ENCODE measurements at regions not wholly inside any gene's neighbourhood (a gene's known extent, or its start where the extent isn't known, plus 50 kb on each side); places are given as distances from the start of the nearest gene placed in this dataset.
"Not testable (repeated sequence)": the region's sequence is repeated elsewhere in the genome, so short reads cannot be mapped to it uniquely, and the experiment has no call there.

DNA sequence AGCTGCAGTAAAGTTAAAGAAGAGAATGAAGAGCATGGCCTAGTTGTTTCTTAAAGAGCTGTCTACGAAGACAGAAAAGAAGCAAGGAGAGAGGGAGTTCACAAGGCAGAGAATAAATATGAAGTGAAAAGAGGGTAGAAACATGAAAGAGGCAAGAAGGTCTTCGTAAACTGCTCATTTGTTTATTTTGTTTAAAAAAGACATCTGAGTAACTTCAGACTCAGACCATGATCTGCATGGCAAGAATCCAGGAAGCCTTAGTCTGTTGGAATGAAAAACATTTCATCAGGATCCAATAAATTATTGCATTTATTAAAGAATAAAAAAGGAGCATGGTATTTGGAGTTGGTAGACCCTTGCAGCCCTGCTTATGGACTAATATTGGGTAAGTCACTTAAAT lies 151.1 kb downstream of the SEM1 start:
- no peak for DNase-seq

DNA sequence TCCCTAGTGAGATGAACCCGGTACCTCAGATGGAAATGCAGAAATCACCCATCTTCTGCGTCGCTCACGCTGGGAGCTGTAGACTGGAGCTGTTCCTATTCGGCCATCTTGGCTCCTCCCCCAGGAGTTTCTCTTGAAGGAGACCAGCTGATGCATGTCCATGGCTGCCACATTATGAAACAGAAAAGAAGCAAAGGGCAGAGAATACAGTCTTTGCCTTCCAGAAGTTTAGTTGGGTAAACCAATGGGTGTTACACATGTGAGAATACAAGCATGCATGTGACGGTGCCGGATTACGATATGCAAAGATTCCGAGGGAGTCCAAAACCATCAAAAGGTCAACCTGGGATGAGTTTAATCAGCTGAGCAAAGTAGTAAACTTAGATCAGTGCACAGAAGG lies 151.6 kb downstream of the SEM1 start:
- DNase-seq, result no peak

DNA sequence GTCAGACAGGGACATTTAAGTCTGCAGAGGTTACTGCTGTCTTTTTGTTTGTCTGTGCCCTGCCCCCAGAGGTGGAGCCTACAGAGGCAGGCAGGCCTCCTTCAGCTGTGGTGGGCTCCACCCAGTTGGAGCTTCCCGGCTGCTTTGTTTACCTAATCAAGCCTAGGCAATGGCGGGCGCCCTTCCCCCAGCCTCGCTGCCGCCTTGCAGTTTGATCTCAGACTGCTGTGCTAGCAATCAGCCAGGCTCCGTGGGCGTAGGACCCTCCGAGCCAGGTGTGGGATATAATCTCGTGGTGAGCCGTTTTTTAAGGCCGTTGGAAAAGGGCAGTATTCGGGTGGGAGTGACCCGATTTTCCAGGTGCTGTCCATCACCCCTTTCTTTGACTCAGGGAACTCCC lies 152.0 kb downstream of the SEM1 start:
- DNase-seq, result not testable (repeated sequence)

DNA sequence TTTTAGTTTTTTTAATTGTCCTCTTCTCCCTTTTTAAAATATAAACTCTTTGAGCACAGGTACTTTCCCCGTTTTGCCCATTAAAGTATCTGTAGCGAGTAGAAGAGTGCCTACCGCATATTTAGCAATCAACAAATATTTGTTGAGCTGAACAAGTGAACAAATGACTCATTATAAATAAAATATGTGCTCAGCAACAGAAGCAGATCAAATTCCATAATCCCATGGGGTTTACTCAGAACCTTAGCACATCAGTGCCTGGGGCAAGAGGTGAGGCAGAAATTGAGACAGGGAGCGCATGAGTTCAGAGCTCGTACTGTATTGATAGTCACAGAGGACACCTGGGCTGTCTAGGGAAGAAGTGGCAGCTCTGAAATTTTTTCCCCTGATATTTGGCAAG lies 161.0 kb downstream of the SEM1 start:
- DNase-seq, result no peak

DNA sequence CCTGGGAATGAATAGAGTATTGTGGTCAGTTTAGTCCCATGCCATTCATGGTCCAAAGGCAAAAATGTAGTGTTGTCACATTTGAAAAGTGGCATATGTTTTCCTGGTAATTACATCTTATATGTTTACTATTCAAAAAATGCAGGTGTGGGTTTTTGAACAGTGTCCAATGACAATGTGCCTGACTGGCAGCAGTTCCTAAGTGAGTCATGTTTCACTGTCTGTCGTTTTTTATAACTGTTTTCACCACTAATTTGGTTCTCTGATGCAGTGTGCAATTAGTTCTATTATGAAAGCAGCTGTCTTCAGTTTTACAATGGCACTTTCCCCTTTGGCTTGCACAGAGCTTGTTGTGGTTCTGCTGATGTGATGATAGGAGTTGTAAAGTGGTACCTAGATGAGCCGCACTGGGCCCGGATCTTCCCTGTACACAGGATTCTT lies 162.3 kb downstream of the SEM1 start:
- no peak for DNase-seq

DNA sequence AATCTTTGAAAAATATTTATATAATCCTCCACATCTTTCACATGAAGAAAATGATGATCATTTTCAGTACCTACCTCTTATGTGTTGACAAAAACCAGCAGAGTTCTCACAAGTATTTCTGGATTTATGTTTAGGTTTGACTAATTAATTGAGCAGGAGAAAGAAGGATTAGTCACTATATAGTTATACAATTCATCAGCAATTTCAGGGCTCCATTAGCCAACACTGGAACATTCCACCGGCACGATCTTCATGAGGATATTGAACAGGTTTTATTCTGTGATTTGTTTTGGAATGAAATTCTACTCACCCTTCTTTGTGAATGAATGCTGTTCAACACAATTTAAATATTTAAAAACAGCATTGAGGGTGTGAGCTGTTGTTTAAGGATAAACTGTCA lies 163.2 kb downstream of the SEM1 start:
- DNase-seq, result no peak

DNA sequence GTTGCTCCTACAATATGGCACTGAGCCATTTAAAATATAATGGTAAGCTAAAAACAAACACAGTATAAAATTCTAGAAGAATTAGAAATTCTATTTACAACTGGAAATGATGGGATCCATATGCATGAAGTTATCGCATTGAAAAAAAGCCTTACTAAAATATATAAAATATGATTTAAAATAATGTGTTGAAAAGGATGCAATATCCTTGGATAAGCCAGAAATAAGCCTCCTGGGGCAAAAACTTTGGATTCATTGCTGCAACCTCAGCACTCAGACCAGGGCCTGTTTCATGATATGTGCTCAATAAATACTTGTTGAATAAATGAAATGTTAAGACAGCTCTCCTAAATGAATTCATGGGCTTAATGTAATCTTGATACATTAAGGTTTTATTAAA lies 170.2 kb downstream of the SEM1 start:
- DNase-seq, result no peak

DNA sequence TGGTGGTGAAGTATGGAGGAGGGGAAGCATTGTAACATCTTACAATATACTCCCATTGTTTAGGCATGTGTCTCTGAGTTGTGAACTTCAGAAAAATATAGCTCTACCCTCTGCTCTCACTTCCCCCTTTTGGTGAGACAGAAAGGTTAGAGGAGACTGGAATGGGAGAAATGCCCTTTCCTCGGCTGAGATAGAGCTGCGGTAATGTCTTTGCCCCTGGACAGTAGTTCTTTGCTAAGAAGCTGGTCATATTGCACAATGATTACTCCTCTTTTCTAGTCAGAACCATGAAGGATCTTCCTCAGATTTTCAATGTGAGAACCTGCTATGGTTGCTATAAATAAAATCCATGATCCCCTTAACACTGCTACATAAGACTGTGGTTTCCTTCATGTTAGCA lies 171.0 kb downstream of the SEM1 start:
- no peak for DNase-seq

DNA sequence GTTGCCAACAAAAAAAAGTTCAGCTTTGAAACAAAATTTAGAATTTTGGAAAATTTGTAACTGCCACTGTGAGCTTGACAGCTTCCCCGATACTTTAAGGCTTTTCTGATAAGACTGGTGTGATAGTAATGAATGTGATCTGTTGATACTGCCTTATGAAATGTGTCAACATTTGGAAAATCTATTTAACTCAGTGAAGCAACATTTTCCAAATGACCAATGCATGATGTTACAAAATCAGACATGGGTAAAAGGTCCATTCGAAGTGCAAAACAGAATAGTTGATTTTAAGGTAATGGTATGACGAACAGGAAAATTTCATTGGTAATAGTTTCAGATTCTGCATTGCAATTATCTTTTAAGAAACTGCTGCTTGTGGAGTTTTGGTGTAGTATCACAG lies 175.4 kb downstream of the SEM1 start:
- no peak for DNase-seq

DNA sequence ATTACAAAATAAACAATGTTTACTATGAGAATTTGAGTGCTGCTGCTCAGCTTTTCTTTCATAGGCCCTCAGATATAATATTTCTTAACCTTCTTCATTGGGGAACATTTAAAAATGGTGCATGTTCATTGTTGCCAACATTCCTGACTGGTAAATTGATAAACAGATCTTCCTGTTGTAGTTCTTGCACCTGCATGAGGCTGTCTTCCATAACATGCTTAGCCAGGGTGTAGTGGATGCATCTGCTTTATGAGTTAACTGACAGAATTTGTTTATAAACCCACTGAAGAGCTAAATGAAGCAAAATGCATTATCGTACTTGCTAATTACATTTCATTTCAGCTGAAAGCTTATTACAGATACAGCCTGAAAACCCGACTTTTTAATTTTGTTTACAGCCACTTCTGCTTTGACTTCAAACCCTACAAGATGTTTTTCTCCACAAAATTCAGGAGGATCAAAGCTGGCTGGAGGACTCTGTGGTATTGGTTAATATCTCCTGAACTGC lies 177.2 kb downstream of the SEM1 start:
- no peak for DNase-seq

DNA sequence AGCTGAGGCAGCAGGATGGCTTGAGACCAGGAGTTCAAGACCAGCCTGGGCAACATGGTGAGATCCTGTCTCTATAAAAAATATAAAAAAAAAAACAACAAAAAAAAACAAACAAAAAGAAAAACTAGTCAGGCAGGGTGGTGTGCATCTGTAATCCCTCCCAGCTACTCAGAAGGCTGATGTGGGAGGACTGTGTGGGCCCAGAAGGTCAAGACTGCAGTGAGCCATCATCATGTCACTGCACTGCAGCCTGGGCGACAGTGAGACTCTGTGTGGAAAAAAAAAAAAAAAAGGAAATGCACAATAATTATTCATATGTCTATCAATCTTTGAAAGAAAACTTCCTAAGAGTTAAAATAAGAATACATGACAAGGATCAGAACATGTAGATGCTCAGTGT lies 178.3 kb downstream of the SEM1 start:
- no peak for DNase-seq

DNA sequence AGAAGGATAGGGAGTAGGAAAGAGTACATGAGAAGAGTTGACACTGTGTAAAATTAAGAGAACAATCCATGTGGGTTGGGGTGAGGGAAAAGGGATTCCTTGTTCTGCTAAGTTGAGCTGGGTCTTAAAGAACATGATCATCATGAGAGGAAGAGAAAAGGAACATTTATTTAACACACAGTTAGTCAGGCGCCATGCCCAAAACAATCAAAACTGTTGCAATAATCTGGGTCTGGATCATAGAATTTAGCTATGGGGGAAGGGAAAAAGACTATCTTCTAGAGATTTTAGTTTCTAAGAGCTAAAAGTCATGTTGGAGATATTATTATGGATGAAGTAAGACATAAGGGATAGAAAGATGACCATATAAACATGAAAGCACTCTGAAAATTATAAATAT lies 178.9 kb downstream of the SEM1 start:
- DNase-seq, result no peak

DNA sequence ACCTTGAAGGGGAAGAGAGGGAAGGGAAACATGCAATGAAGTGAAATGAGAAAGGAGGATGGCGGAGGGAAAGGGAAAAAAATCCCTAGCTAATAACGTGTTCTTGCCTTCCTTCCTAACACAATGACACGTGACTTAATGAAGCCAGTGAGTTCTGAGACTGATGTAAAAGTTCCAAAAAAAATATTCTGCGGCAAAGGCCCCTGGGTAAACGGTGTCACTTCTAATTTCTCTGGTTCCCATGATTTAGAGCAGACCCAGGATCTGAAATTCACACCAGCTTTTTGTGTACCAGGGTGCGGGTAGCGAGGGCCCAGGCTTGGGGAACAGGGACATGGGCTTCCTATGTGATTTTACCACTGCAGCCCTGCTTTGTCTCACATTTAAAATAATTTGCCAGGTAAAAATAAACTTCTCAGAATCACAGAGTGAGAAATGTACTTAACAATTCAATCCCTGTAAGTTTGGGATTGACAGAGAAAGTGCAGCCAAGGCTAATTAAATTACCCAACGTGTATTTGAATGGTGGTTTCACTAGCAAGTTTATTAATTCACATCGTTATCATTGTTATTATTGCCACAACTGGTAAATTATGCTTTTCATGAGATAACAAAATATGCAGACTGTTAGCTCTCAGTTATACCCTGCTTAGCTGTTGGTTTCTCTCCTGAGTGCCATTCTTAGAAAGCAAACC lies 182.4 kb downstream of the SEM1 start:
- DNase-seq, result no peak

DNA sequence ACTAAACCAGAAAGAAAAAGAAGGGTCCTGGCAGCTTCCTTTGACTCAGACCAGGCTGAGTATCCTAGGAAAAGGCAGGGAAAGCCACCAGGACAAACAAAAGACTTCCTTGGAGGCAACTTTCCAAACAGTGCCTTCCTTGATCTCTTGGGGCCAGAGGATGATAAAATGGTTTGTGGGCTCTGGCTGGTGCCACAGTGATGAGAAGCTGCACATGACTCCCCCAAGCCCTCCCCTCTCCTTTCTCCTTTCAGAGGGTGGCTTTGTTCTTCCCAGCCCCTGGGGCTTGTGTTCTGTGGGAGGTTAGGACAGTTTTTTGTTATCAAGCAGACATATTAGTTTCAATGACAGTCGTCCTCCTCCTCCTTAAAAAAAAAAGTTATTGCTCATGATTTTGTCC lies 183.2 kb downstream of the SEM1 start:
- no peak for DNase-seq

DNA sequence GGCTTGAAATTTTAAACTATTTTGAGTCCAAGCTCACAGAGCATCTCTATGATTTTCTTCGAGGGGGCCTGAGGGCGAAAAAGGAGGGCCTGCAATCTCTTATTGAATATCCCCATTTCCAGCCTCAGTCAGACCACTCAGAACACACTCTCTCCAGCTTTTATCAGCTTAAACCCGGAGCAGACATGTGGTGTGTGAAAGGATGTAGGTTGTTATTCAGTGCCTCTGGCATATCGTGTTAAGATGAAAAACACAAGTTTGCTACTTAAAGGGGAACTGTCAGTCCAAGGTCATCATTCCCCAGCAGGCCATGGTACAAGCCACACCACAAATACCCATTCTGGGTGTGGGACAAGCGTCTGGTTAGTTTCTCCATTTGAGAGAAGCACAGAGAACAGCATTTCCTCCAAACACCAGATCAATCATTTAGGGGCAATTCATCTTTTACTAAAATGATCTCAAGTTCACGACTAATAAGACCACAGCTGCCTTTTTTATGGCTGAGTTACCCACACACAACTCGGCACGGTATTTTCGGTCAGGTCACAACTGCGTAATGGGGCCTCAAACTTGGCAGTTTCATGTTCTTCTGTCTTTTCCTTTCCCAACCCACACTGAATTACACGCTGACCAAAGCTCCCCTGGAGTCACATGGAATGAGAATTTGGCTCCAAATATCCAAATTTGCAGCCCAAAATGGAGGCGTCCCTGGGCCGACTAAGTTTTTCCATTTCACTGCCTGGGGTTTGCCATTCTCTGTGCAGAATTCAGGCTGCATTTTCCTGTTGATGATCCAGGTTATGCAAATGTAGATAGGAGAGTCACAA lies 188.4 kb downstream of the SEM1 start:
- no peak for DNase-seq

DNA sequence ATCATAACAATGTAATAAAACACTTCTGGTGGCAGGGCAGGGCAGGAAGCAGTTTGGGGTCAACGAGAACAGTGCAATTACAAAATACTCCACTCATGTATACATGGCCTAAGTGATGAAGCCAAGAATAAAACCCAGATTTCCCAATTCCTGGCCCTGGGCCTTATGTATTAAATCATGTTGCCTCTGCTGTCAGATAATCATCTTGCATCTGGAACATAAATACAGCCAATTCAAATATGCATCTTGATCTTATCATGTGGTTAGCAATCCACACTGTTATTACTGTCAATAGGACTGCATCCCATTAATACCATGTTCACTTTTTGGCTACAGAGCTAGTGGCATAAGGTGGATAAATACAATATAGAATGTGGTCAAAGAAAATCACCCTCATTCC lies 186.5 kb upstream of the SLC25A13 start:
- no peak for DNase-seq

DNA sequence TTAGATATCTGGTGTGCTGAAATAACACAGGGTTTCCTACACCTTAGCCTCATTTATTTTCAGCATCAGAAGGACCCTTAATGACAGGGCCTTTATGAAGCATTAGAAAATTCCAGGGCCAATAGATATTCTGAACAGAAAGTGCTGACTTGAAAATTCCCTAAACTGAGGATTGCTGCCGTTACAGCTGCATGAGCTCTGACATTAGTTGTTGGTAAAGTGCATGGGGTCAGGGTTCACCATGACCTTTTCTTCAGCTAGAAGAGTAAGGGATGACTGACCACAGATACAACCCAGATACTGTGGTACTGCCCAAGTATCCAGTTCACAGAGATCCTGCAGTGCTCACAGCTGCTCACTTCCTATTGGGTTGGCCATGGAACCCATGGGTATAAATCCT lies 181.7 kb upstream of the SLC25A13 start:
- DNase-seq, result no peak

DNA sequence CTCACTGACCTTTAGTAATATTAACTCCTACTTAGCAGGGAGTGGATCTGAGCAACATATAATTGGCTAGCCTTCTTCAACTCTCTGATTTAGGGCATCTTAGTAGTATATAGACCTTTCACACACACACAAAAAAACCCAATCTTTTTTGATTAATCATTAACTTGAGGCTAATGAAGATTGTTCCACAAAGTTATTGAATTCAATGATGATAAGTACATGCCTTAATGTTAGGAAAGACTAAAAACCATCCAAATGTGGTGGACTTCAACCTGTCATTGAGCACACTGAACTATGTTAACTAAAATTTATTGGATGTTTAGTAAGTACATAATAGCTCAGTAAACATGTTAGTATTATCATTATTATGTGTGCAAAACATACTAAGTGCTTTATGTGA lies 179.4 kb upstream of the SLC25A13 start:
- no peak for DNase-seq

DNA sequence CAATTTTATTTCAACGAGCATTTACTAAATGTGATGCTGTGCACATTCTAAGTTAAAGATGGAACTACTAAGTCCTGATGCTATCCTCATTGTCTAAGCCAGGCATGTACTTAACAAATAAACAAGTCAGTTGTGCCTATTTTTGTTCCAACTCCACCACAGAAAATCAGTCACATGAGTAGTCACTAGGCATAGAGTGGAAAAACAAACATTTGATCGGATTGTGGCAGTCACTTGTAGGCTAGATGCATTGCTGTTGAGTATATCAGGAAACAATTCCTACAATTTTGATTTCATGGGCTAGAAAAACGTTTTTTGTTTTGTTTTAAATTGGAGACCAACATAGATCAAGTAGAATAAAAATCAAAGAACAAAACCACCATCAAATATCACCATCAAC lies 177.6 kb upstream of the SLC25A13 start:
- DNase-seq, result no peak

DNA sequence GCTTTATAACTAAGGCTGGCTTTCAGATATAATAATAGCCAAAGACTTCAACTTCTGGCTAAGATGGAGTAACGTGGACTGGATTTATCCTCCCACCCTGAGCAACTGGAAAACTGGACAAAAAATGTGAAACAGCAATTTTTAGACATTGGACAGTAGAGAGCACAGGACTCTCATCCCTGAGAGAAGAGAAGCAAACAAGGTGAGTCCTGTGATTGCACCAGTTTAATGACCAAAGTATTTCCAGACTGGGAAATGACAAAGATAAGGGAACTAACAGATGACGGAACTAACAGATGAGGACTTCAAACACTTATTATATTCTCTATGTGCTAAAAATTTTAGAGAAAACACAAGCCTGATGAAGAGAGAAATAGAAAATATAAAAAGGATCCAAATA lies 175.7 kb upstream of the SLC25A13 start:
- DNase-seq, result no peak

DNA sequence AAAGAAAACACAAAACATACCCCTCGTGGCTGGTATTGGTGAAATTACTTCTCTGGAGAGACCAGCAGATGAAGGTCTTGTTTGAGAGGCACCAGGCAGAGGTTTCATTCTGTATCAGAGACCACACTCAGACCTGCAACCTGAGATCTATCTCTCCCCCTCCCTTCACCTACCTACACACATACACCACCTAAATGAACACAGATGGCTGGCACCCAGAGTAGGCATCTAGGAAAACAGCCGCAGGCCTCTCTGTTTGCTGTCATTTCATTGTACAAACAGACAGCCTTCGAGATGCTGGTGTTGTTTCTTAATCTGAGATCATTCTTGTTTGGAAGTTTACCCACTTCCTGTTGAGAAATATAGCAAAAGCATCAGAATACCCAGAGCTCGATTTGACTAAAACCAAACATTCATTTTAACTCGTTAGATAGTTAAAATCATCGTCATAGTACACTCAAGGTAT lies 173.9 kb upstream of the SLC25A13 start:
- DNase-seq, result no peak

DNA sequence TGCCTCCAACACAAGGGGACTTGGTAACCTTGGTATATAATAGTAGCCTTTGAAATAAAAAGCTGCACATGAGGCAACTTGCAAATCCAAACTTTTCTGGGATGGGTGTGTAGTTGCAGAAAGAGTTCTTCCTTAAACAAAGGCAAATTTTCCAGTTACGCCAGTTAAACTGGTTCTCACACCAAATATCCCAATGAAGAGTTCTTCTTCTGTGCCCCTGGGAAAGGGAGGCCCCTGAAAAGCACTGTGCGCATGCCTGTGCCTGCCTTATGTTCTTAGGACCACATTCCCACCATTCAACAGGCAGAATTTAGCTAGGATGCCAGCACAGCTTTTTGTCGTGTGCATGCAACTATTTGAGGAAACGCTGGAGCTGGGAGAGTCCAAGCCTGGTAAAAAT lies 164.8 kb upstream of the SLC25A13 start:
- DNase-seq, result no peak

DNA sequence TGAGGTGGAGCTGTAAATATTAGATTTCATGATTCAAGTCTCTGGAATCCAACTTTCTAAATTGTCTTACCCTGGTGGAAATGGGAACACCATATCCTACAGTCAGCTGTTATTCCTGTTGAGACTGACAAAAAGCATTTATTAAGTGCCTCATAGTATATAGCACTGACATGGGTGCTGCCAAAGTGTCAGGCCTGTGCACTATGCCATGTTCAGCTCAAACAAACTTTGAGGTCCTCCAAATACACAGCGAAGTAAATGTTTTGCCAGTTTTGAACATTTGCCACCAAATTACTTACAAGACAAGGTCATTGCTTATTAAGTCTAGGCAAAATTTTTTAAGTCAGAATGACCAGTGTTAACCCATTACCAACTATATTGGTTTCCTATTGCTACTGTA lies 162.9 kb upstream of the SLC25A13 start:
- no peak for DNase-seq

DNA sequence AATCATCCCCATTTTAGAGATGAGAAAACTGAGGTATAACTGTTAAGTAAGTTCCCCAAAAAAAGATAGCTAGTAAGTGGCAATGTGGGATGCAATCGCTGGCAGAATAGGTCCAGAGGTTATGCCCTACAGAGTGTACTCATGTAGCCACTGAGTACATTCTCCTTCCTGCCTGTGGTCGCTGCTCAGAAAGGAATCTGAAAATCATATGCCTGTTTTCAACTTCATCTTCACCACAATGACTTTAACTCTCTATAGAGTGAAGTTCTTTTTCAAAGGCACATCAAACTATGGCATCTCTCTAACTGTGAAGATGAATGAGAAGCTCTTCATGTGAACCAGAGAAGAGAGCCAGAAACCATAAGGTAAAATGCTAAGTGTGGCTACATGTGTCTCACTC lies 162.2 kb upstream of the SLC25A13 start:
- no peak for DNase-seq
